Endodermal cell (in vitro differentiated cells): ENCODE measurements at regions not wholly inside any gene's neighbourhood (a gene's known extent, or its start where the extent isn't known, plus 50 kb on each side); places are given as distances from the start of the nearest gene placed in this dataset.
A peak's percentile ranks its signal among the peaks of the same experiment; 100 is the strongest.

Experiments used
- DNase-seq: peaks from one replicate; pipeline ENCODE4 v3.0.0-alpha.2; 2017
- H3K27ac ChIP-seq: 2 replicates; pipeline ENCODE4 v1.5.1; 2013; ENCODE audit warnings: mild to moderate bottlenecking, low read depth, low read length, moderate library complexity
- H3K27me3 ChIP-seq: 2 replicates; pipeline ENCODE4 v1.6.1; 2013; ENCODE audit warnings: mild to moderate bottlenecking, low read length, moderate library complexity; ENCODE audit not compliant: insufficient read depth, control insufficient read depth, poor library complexity, severe bottlenecking
- H3K36me3 ChIP-seq: 2 replicates; pipeline ENCODE4 v1.7.0; 2013; ENCODE audit warnings: mild to moderate bottlenecking, low read length, moderate library complexity; ENCODE audit not compliant: control insufficient read depth, insufficient read depth
- H3K4me1 ChIP-seq: one replicate; pipeline ENCODE4 v1.7.0; 2013; ENCODE audit warnings: low read length; ENCODE audit not compliant: control insufficient read depth, insufficient read depth
- H3K4me3 ChIP-seq: 2 replicates; pipeline ENCODE4 v1.5.1; 2013; ENCODE audit warnings: mild to moderate bottlenecking, low read length, moderate library complexity
- H3K9ac ChIP-seq: 2 replicates; pipeline ENCODE4 v1.6.1; 2013; ENCODE audit warnings: mild to moderate bottlenecking, low read length, moderate library complexity; ENCODE audit not compliant: poor library complexity, severe bottlenecking; ENCODE audit errors: extremely low read depth
- H3K9me3 ChIP-seq: 2 replicates; pipeline ENCODE4 v1.6.1; 2013; ENCODE audit warnings: mild to moderate bottlenecking, low read length, moderate library complexity; ENCODE audit not compliant: control insufficient read depth
- H3K27ac Mint-ChIP-seq: 2 replicates; pipeline ENCODE4 v1.8.0; 2020; ENCODE audit warnings: mixed read lengths
- H3K27me3 Mint-ChIP-seq: 2 replicates; pipeline ENCODE4 v1.8.0; 2021; ENCODE audit warnings: mild to moderate bottlenecking, mixed read lengths; ENCODE audit not compliant: insufficient read depth
- H3K36me3 Mint-ChIP-seq: 2 replicates; pipeline ENCODE4 v1.8.0; 2020; ENCODE audit warnings: low read depth, mixed read lengths
- H3K4me1 Mint-ChIP-seq: 2 replicates; pipeline ENCODE4 v1.8.0; 2020; ENCODE audit warnings: mixed read lengths
- H3K4me3 Mint-ChIP-seq: 2 replicates; pipeline ENCODE4 v1.8.0; 2020; ENCODE audit warnings: mild to moderate bottlenecking, moderate library complexity, mixed read lengths
- H3K9me3 Mint-ChIP-seq: 2 replicates; pipeline ENCODE4 v1.8.0; 2020; ENCODE audit warnings: mild to moderate bottlenecking, mixed read lengths
- WGBS, 2 experiments: methylation state at CpG; one replicate each; pipeline versions ENCODE4 v1.1.5 to v1.1.7; 2013; ENCODE audit warnings: missing lambda C conversion rate in 2 of 2, mixed read lengths in 1 of 2; ENCODE audit not compliant: insufficient coverage in 1 of 2, insufficient read length in 1 of 2; 5-methylcytosine and 5-hydroxymethylcytosine counted together
- TF ChIP-seq, protein P1 (sequence below): fragments of 200-600 bp; sonication (generic); conservative IDR thresholded peaks from 2 replicates; pipeline ENCODE4 v1.5.0; 2021; ENCODE audit warnings: antibody characterized with exemption, mild to moderate bottlenecking

DNA sequence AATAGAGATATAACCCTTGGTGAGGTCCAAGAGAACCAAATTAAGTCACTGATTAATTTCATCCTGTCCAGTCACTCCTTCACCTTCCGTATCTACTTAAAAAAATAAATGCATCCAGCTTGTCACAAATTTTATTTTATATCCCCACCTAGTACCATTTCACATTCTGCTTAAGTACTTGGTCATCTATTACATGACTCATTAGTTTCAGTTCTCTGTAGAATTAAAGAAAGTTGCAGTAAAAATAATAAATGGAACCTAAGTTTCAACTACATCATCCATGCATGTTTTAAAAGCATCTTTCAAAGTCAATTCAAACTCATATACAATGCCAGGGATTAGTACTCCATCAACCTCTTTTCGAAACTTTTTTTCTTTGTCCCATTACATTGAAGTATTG is 130.2 kb downstream of the SH2D1A start:
- TF ChIP-seq, protein P1, sequence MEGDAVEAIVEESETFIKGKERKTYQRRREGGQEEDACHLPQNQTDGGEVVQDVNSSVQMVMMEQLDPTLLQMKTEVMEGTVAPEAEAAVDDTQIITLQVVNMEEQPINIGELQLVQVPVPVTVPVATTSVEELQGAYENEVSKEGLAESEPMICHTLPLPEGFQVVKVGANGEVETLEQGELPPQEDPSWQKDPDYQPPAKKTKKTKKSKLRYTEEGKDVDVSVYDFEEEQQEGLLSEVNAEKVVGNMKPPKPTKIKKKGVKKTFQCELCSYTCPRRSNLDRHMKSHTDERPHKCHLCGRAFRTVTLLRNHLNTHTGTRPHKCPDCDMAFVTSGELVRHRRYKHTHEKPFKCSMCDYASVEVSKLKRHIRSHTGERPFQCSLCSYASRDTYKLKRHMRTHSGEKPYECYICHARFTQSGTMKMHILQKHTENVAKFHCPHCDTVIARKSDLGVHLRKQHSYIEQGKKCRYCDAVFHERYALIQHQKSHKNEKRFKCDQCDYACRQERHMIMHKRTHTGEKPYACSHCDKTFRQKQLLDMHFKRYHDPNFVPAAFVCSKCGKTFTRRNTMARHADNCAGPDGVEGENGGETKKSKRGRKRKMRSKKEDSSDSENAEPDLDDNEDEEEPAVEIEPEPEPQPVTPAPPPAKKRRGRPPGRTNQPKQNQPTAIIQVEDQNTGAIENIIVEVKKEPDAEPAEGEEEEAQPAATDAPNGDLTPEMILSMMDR, result no peak
- H3K27ac Mint-ChIP-seq, result no peak overlapping the region
- no peak overlapping the region for H3K4me3 Mint-ChIP-seq
- no peaks in the 10 kb centered on the region for H3K36me3 Mint-ChIP-seq
- Histone ChIP-seq H3K4me3 (no peak overlapping the region), H3K27me3 (no peaks in the 10 kb centered on the region), H3K36me3 (no peaks in the 10 kb centered on the region), H3K4me1 (no peaks in the 10 kb centered on the region), H3K9ac (no peak overlapping the region), H3K9me3 (no peaks in the 10 kb centered on the region), H3K27ac (no peak overlapping the region)
- 100% methylated on average over 2 of the region's 2 CpGs; no CpG with 5 or more reads in 1 of the 2 experiments for WGBS, 2 experiments
- no peaks in the 10 kb centered on the region for H3K27me3 Mint-ChIP-seq
- DNase-seq, result no peak
- H3K4me1 Mint-ChIP-seq, result peaks cover 17% of the 10 kb centered on the region
- no peaks in the 10 kb centered on the region for H3K9me3 Mint-ChIP-seq

DNA sequence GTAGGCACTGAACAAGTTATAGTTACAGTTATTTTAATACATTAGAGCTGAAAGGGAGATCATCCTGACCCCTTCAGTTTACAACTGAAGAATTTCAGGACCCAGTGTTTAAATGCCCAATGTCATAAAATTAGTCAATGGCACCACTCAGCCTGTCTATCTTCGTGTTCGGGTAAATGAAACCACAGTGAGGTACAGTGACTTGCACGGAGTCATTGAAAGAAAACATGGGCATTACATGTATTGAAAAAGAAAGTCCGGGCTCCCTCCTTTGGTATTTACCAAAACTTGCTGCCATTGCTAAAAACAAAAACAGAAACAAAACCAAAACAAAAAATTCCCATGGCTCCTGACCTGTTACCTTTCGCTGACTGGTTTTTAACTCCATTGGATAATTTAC is 131.7 kb downstream of the SH2D1A start:
- no peak overlapping the region for H3K4me3 Mint-ChIP-seq
- Histone ChIP-seq H3K9ac (no peak overlapping the region), H3K4me1 (no peaks in the 10 kb centered on the region), H3K4me3 (no peak overlapping the region), H3K27ac (no peak overlapping the region), H3K27me3 (no peaks in the 10 kb centered on the region), H3K36me3 (no peaks in the 10 kb centered on the region), H3K9me3 (no peaks in the 10 kb centered on the region)
- H3K9me3 Mint-ChIP-seq, result no peaks in the 10 kb centered on the region
- WGBS, 2 experiments, result 93 to 100% methylated on average over 3 to 4 of the region's 5 CpGs
- H3K27ac Mint-ChIP-seq, result no peak overlapping the region
- no peaks in the 10 kb centered on the region for H3K27me3 Mint-ChIP-seq
- peaks cover 21% of the 10 kb centered on the region for H3K4me1 Mint-ChIP-seq
- H3K36me3 Mint-ChIP-seq, result no peaks in the 10 kb centered on the region
- TF ChIP-seq, protein P1, result no peak
- no peak for DNase-seq

DNA sequence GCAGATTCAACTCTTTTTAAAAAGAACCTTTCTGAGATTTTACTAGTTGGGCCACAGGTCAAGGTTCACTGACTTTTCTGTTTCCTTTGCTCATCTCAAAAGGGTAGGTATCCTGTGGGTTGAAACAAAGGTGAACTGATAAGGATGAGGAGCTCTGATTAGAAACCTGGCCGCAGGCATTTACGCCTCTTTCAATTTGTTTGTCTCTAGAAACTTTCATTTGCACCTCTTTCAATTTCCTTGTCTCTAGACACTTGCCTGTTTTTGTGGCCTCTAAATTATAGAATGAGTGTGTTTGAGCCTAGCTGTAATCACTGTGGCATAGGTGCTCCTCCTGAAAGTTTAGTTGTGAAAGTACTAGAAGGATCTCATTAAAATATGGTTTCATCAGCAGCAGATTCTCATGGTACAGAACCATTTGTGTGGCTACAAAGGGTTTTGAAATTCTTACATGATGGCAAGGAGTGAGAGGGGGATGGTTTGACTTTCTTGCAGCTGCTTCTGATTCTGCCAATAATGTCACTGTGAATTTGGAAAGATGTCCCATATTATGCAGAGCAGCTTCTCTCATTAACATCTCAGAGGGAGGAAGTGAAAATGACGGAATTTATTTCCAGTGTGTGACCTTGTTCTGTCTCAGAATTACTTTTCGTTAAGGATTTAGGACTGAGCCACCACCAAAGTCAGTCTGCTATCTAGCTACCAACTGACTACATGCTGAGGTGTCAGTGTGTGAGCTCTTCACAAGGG is 142.2 kb downstream of the SH2D1A start:
- Mint-ChIP-seq H3K4me3 (no peak overlapping the region), H3K36me3 (no peaks in the 10 kb centered on the region), H3K9me3 (peaks cover 3% of the 10 kb centered on the region), H3K27me3 (peaks cover 3% of the 10 kb centered on the region), H3K27ac (peak overlapping the region; percentile 45), H3K4me1 (peaks cover 38% of the 10 kb centered on the region)
- 75 to 100% methylated on average over 1 to 2 of the region's 4 CpGs for WGBS, 2 experiments
- Histone ChIP-seq H3K27me3 (no peaks in the 10 kb centered on the region), H3K4me1 (no peaks in the 10 kb centered on the region), H3K4me3 (no peak overlapping the region), H3K9me3 (no peaks in the 10 kb centered on the region), H3K9ac (no peak overlapping the region), H3K36me3 (no peaks in the 10 kb centered on the region), H3K27ac (no peak overlapping the region)
- DNase-seq, result peak; percentile 54
- TF ChIP-seq, protein P1, result no peak
